ENCODE measurements at regions not wholly inside any gene's neighbourhood (a gene's known extent, or its start where the extent isn't known, plus 50 kb on each side); places are given as distances from the start of the nearest gene placed in this dataset.

DNA sequence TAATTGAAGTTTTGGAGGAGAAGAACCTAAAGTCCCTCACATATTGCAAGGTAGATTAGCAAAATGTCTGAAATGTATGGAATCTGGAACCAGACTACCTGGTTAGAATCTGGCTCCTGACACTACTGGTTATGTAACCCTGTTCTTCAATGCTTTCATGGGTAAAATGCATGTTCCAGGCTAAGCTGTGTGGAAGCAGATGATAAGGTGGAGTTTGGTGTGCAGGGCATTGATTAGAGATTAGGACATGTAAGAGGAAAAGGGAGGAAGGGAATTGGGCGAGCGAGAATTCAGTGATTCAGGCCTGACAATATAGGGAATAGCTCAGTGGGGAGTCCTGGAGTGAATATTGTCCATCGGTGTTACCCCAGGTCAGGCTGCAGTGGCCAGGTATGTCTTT, 165.8 kb upstream of the SFRP2 start:
- Histone ChIP-seq H3K36me3 (ENCODE audit: low read depth, missing control alignments) (no peaks in the 10 kb centered on the region), H3K9me3 (no peaks in the 10 kb centered on the region), H3K4me3 (no peak overlapping the region), H3K4me1 (no peaks in the 10 kb centered on the region), H3K27ac (no peak overlapping the region), H3K27me3 (no peaks in the 10 kb centered on the region)
- WGBS, 2 donors, result 95 to 96% methylated on average over 3 of the region's 3 CpGs
- no peak for TF ChIP-seq POLR2A (IDR thresholded peaks at IDR 0.05)
- TF ChIP-seq, protein P1, sequence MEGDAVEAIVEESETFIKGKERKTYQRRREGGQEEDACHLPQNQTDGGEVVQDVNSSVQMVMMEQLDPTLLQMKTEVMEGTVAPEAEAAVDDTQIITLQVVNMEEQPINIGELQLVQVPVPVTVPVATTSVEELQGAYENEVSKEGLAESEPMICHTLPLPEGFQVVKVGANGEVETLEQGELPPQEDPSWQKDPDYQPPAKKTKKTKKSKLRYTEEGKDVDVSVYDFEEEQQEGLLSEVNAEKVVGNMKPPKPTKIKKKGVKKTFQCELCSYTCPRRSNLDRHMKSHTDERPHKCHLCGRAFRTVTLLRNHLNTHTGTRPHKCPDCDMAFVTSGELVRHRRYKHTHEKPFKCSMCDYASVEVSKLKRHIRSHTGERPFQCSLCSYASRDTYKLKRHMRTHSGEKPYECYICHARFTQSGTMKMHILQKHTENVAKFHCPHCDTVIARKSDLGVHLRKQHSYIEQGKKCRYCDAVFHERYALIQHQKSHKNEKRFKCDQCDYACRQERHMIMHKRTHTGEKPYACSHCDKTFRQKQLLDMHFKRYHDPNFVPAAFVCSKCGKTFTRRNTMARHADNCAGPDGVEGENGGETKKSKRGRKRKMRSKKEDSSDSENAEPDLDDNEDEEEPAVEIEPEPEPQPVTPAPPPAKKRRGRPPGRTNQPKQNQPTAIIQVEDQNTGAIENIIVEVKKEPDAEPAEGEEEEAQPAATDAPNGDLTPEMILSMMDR (IDR thresholded peaks at IDR 0.05), result no peak
- no peak for DNase-seq
- intact Hi-C loops (cut with DNase I; ENCODE audit: low total_unique reads), result no loop called here

DNA sequence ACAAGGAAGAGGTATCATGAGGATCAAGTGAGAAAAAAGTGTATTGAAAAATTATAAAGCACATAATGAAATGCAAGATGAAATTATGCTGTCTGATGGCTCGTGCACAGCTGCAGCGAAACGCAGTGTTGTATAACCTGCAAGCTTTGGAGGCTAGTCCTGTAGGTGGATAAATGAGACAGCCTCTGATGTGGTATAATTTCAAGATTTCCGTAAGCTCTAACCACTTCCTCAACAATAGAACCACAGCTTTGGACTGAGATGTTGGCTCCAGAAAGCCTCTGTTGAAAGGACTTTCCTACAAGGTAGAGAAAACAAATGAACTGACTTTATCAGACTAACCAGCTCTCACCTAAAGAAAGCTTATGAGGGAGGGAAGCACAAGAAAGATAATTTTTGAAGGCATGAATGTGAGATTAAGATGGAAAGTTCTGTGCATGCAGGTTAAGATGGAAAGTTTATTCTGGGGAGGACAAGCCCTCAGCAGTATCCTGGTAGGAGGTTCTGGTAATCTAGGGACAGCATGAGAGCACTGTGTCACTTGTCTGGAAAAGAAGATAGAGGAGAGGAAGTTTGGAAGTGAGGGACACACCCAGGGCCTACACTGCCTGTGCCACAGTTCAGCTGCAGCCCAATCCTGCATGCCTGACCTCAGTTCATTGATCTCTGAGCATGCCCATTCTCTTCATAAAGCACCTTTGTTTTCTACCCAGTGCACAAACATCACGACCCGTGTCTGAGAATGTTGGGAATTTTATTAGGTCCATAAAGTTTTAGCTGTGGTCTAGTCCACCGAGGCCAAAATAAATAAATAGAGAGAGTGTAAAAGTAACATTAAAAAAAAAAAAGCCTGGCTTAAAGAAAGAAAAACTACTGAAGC, 161.5 kb upstream of the SFRP2 start:
- intact Hi-C loops (cut with DNase I; ENCODE audit: low total_unique reads), result no loop called here
- WGBS, 2 donors, result 59 to 70% methylated on average over 7 of the region's 7 CpGs
- H3K27me3 ChIP-seq, result no peaks in the 10 kb centered on the region
- H3K27ac ChIP-seq, result no peak overlapping the region
- no peaks in the 10 kb centered on the region for H3K9me3 ChIP-seq
- no peak overlapping the region for H3K4me3 ChIP-seq
- no peaks in the 10 kb centered on the region for H3K36me3 ChIP-seq (ENCODE audit: low read depth, missing control alignments)
- no peak for TF ChIP-seq POLR2A (IDR thresholded peaks at IDR 0.05)
- TF ChIP-seq, protein P1 (IDR thresholded peaks at IDR 0.05), result no peak
- DNase-seq, result no peak
- no peaks in the 10 kb centered on the region for H3K4me1 ChIP-seq

GRCh38 chr4:153948041-153948440, 159.2 kb upstream of the SFRP2 start:
- intact Hi-C loops (cut with DNase I; ENCODE audit: low total_unique reads), result no loop called here
- Histone ChIP-seq H3K27ac (no peak overlapping the region), H3K9me3 (no peaks in the 10 kb centered on the region), H3K36me3 (ENCODE audit: low read depth, missing control alignments) (no peaks in the 10 kb centered on the region), H3K27me3 (no peaks in the 10 kb centered on the region), H3K4me3 (no peak overlapping the region), H3K4me1 (no peaks in the 10 kb centered on the region)
- WGBS, 2 donors, result 85 to 90% methylated on average over 1 of the region's 1 CpG
- DNase-seq, result no peak
- TF ChIP-seq, protein P1 (IDR thresholded peaks at IDR 0.05), result no peak
- TF ChIP-seq POLR2A (IDR thresholded peaks at IDR 0.05), result no peak

DNA sequence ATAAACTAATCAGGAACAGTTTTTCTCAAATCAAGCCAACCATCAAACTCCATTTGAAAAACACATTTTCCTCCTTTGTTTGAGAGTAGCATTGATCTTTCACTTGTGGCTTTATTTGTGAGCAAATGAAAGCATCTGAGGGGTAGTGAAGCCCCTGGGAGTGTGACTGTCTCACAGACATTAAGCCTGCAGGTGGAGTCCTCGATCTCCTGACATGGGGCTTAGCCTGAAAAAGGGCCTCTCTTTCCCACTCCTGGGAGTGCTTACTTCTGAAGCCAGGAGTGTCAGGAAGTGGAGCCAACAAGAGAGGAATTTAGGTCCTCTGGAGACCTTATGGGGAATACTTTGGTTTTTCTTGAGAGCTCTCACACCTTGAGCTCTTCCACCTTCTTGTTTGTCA, 158.2 kb upstream of the SFRP2 start:
- Histone ChIP-seq H3K9me3 (no peaks in the 10 kb centered on the region), H3K4me3 (no peak overlapping the region), H3K27me3 (no peaks in the 10 kb centered on the region), H3K27ac (no peak overlapping the region), H3K4me1 (no peaks in the 10 kb centered on the region), H3K36me3 (ENCODE audit: low read depth, missing control alignments) (no peaks in the 10 kb centered on the region)
- WGBS, 2 donors, result 90 to 100% methylated on average over 1 of the region's 1 CpG
- no peak for DNase-seq
- intact Hi-C loops (cut with DNase I; ENCODE audit: low total_unique reads), result no loop called here
- TF ChIP-seq, protein P1 (IDR thresholded peaks at IDR 0.05), result no peak
- TF ChIP-seq POLR2A (IDR thresholded peaks at IDR 0.05), result no peak

- Histone ChIP-seq H3K27me3 (no peaks in the 10 kb centered on the region), H3K9me3 (no peaks in the 10 kb centered on the region), H3K27ac (no peak overlapping the region), H3K4me3 (no peak overlapping the region), H3K4me1 (no peaks in the 10 kb centered on the region), H3K36me3 (ENCODE audit: low read depth, missing control alignments) (no peaks in the 10 kb centered on the region)
- WGBS, 2 donors, result 86 to 100% methylated on average over 1 of the region's 1 CpG
- intact Hi-C loops (cut with DNase I; ENCODE audit: low total_unique reads), result no loop called here
- TF ChIP-seq, protein P1 (IDR thresholded peaks at IDR 0.05), result no peak
- no peak for TF ChIP-seq POLR2A (IDR thresholded peaks at IDR 0.05)
- no peak for DNase-seq
These were observed 156.8 kb upstream of the SFRP2 start for GRCh38 chr4:153945704-153946103.

All from testis (tissue), 2 donors.